ENCODE measurements at regions not wholly inside any gene's neighbourhood (a gene's known extent, or its start where the extent isn't known, plus 50 kb on each side); places are given as distances from the start of the nearest gene placed in this dataset.

GRCh38 chr21:23463365-23463764 is 2143.9 kb downstream of the MRPL39 start:
- no peak for TF ChIP-seq EP300 (conservative IDR thresholded peaks at IDR 0.05; ENCODE audit: poor library complexity, severe bottlenecking)
- TF ChIP-seq, protein P1, sequence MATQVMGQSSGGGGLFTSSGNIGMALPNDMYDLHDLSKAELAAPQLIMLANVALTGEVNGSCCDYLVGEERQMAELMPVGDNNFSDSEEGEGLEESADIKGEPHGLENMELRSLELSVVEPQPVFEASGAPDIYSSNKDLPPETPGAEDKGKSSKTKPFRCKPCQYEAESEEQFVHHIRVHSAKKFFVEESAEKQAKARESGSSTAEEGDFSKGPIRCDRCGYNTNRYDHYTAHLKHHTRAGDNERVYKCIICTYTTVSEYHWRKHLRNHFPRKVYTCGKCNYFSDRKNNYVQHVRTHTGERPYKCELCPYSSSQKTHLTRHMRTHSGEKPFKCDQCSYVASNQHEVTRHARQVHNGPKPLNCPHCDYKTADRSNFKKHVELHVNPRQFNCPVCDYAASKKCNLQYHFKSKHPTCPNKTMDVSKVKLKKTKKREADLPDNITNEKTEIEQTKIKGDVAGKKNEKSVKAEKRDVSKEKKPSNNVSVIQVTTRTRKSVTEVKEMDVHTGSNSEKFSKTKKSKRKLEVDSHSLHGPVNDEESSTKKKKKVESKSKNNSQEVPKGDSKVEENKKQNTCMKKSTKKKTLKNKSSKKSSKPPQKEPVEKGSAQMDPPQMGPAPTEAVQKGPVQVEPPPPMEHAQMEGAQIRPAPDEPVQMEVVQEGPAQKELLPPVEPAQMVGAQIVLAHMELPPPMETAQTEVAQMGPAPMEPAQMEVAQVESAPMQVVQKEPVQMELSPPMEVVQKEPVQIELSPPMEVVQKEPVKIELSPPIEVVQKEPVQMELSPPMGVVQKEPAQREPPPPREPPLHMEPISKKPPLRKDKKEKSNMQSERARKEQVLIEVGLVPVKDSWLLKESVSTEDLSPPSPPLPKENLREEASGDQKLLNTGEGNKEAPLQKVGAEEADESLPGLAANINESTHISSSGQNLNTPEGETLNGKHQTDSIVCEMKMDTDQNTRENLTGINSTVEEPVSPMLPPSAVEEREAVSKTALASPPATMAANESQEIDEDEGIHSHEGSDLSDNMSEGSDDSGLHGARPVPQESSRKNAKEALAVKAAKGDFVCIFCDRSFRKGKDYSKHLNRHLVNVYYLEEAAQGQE (IDR thresholded peaks at IDR 0.05; ENCODE audit: borderline replicate concordance) = no peak
- no peak for TF ChIP-seq RAD21 (conservative IDR thresholded peaks at IDR 0.05)
- no peak for TF ChIP-seq MXI1 (conservative IDR thresholded peaks at IDR 0.05; ENCODE audit: poor library complexity, severe bottlenecking)
- no peak for TF ChIP-seq CTCF (IDR thresholded peaks at IDR 0.05; ENCODE audit: poor library complexity, severe bottlenecking)
- TF ChIP-seq SMC3 (conservative IDR thresholded peaks at IDR 0.05; ENCODE audit: poor library complexity) = no peak
- TF ChIP-seq TAF1 (IDR thresholded peaks at IDR 0.05; ENCODE audit: low read depth) = no peak
- no peak overlapping the region for H3K9ac ChIP-seq (ENCODE audit: low read length)
- no peaks in the 10 kb centered on the region for H3K27me3 ChIP-seq (ENCODE audit: insufficient read depth, low read depth, low read length)
- no peaks in the 10 kb centered on the region for H3K79me2 ChIP-seq (replicated peaks; ENCODE audit: insufficient read depth, low read length)
- H3K27ac ChIP-seq (ENCODE audit: low read length) = no peak overlapping the region
- no peaks in the 10 kb centered on the region for H3K9me2 ChIP-seq (ENCODE audit: insufficient read depth, low read length)
- no peak overlapping the region for H3K4me3 ChIP-seq (ENCODE audit: low read length)
- H4K20me1 ChIP-seq (ENCODE audit: insufficient read depth) = no peaks in the 10 kb centered on the region
- no peak overlapping the region for H2AFZ ChIP-seq (ENCODE audit: low read depth, low read length)
- H3F3A ChIP-seq (ENCODE audit: insufficient read depth, low read length, poor library complexity, severe bottlenecking) = no peaks in the 10 kb centered on the region
- no peak overlapping the region for H3K4me2 ChIP-seq (ENCODE audit: low read length)
- no peaks in the 10 kb centered on the region for H3K36me3 ChIP-seq (ENCODE audit: insufficient read depth, low read length)
- no peaks in the 10 kb centered on the region for H3K9me3 ChIP-seq (ENCODE audit: low read length)

- H3K36me3 ChIP-seq (ENCODE audit: insufficient read depth, low read length) = no peaks in the 10 kb centered on the region
- H2AFZ ChIP-seq (ENCODE audit: low read depth, low read length) = no peak overlapping the region
- H3K4me2 ChIP-seq (ENCODE audit: low read length) = no peak overlapping the region
- H3K27me3 ChIP-seq (ENCODE audit: insufficient read depth, low read depth, low read length) = no peaks in the 10 kb centered on the region
- no peaks in the 10 kb centered on the region for H3F3A ChIP-seq (ENCODE audit: insufficient read depth, low read length, poor library complexity, severe bottlenecking)
- H3K9ac ChIP-seq (ENCODE audit: low read length) = no peak overlapping the region
- H3K79me2 ChIP-seq (replicated peaks; ENCODE audit: insufficient read depth, low read length) = no peaks in the 10 kb centered on the region
- no peak overlapping the region for H3K4me3 ChIP-seq (ENCODE audit: low read length)
- H3K9me3 ChIP-seq (ENCODE audit: low read length) = no peaks in the 10 kb centered on the region
- TF ChIP-seq EP300 (conservative IDR thresholded peaks at IDR 0.05; ENCODE audit: poor library complexity, severe bottlenecking) = no peak
- no peak for TF ChIP-seq CTCF (IDR thresholded peaks at IDR 0.05; ENCODE audit: poor library complexity, severe bottlenecking)
- TF ChIP-seq, protein P1 (IDR thresholded peaks at IDR 0.05; ENCODE audit: borderline replicate concordance) = no peak
- TF ChIP-seq MXI1 (conservative IDR thresholded peaks at IDR 0.05; ENCODE audit: poor library complexity, severe bottlenecking) = no peak
- no peak for TF ChIP-seq EZH2 (IDR thresholded peaks at IDR 0.05; ENCODE audit: borderline replicate concordance, insufficient read depth, low read length, poor library complexity, severe bottlenecking)
- no peak for TF ChIP-seq TAF1 (IDR thresholded peaks at IDR 0.05; ENCODE audit: low read depth)
- TF ChIP-seq POLR2AphosphoS5 (IDR thresholded peaks at IDR 0.05) = no peak
- TF ChIP-seq SMC3 (conservative IDR thresholded peaks at IDR 0.05; ENCODE audit: poor library complexity) = no peak
- no peak for TF ChIP-seq RAD21 (conservative IDR thresholded peaks at IDR 0.05)
- H3K9me2 ChIP-seq (ENCODE audit: insufficient read depth, low read length) = no peaks in the 10 kb centered on the region
- no peaks in the 10 kb centered on the region for H4K20me1 ChIP-seq (ENCODE audit: insufficient read depth)
- H3K27ac ChIP-seq (ENCODE audit: low read length) = no peak overlapping the region
Measured at GRCh38 chr21:23455676-23456075, 2151.6 kb downstream of the MRPL39 start.

All from neural cell (in vitro differentiated cells).